Mucosa of rectum (tissue), 2 donors: ENCODE measurements at regions not wholly inside any gene's neighbourhood (a gene's known extent, or its start where the extent isn't known, plus 50 kb on each side); places are given as distances from the start of the nearest gene placed in this dataset.

Experiments
- H3K27ac ChIP-seq, 2 donors: one replicate each; pipeline ENCODE4 v1.7.0; 2013; ENCODE audit warnings: inconsistent platforms in 2 of 2, low read depth in 2 of 2, low read length in 2 of 2
- H3K27me3 ChIP-seq, 2 donors: one replicate each; pipeline ENCODE4 v1.7.0; 2013; ENCODE audit warnings: low read length in 2 of 2; ENCODE audit not compliant: control insufficient read depth in 2 of 2, insufficient read depth in 2 of 2
- H3K36me3 ChIP-seq, 2 donors: one replicate each; pipeline ENCODE4 v1.7.0; 2013; ENCODE audit warnings: low read length in 2 of 2; ENCODE audit not compliant: control insufficient read depth in 2 of 2, insufficient read depth in 2 of 2
- H3K4me1 ChIP-seq, 2 donors: one replicate each; pipeline ENCODE4 v1.7.0; 2013; ENCODE audit warnings: low read length in 2 of 2, mild to moderate bottlenecking in 1 of 2; ENCODE audit not compliant: control insufficient read depth in 2 of 2, insufficient read depth in 2 of 2
- H3K4me3 ChIP-seq, 2 donors: one replicate each; pipeline ENCODE4 v1.7.0; 2013; ENCODE audit warnings: low read length in 2 of 2
- H3K9ac ChIP-seq, 2 donors: one replicate each; pipeline ENCODE4 v1.7.0; 2013; ENCODE audit warnings: low read length in 2 of 2, low read depth in 1 of 2, mild to moderate bottlenecking in 1 of 2
- H3K9me3 ChIP-seq, 2 donors: one replicate each; pipeline ENCODE4 v1.7.0; 2013; ENCODE audit warnings: low read length in 2 of 2; ENCODE audit not compliant: control insufficient read depth in 2 of 2
- donor health status: healthy.
- donor health status: Normal muscosa, but diverticular disease.

DNA sequence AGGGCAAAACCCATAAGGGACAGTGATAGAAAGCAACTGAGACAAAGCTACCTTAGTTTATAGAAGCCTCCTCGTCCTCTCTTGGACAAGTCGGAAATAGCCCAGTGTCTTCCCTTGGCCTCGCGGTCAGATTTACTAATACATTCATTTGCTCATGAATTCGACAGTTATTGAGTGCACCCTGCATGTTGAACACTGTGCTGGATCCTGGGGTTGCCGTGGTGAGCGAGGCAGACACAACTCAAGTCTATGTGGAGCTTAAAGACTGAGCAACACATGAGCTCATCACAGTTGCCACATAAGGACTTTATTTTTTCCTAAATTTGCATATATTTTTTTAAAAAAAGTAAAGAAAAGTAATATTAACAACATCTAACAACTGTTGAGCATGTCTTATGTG, 411.1 kb upstream of the ITGA1 start:
- Histone ChIP-seq H3K27ac (no peak overlapping the region), H3K27me3 (no peaks in the 10 kb centered on the region), H3K4me1 (no peaks in the 10 kb centered on the region), H3K9me3 (no peaks in the 10 kb centered on the region), H3K9ac (no peak overlapping the region), H3K4me3 (no peak overlapping the region), H3K36me3 (no peaks in the 10 kb centered on the region)

GRCh38 chr5:52378237-52378636, 409.5 kb upstream of the ITGA1 start:
- H3K27me3 ChIP-seq = no peaks in the 10 kb centered on the region
- no peak overlapping the region for H3K27ac ChIP-seq
- no peaks in the 10 kb centered on the region for H3K4me1 ChIP-seq
- no peak overlapping the region for H3K9ac ChIP-seq
- H3K4me3 ChIP-seq = no peak overlapping the region
- no peaks in the 10 kb centered on the region for H3K9me3 ChIP-seq
- H3K36me3 ChIP-seq = no peaks in the 10 kb centered on the region

- Histone ChIP-seq H3K27ac (no peak overlapping the region), H3K9ac (no peak overlapping the region), H3K27me3 (no peaks in the 10 kb centered on the region), H3K36me3 (no peaks in the 10 kb centered on the region), H3K4me1 (no peaks in the 10 kb centered on the region), H3K4me3 (no peak overlapping the region), H3K9me3 (no peaks in the 10 kb centered on the region)
Measured at GRCh38 chr5:52388349-52388748, 399.4 kb upstream of the ITGA1 start.

DNA sequence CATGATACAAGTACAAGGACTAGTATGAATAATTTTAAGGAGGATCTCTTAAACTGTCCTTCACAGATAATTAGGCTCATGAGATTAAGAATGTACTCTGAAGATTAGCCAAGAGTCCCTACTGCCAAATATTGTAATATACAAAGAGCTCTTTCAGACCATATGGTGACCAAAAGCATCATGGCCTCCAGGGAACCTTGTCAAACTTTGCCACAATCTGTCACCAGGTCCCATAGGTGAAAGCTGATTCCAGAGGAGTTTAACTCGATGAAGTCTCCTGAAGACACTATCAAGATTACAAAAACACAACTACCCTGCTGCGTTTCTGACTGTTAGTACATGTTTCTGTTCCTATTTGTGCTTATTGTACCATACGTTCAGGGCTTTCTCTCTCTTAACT, 395.4 kb upstream of the ITGA1 start:
- Histone ChIP-seq H3K36me3 (no peaks in the 10 kb centered on the region), H3K9ac (no peak overlapping the region), H3K4me3 (no peak overlapping the region), H3K27ac (no peak overlapping the region), H3K9me3 (no peaks in the 10 kb centered on the region), H3K27me3 (no peaks in the 10 kb centered on the region), H3K4me1 (no peaks in the 10 kb centered on the region)

GRCh38 chr5:52409835-52410234, 377.9 kb upstream of the ITGA1 start:
- no peaks in the 10 kb centered on the region for H3K9me3 ChIP-seq
- H3K27ac ChIP-seq = no peak overlapping the region
- H3K36me3 ChIP-seq = no peaks in the 10 kb centered on the region
- H3K4me1 ChIP-seq = no peaks in the 10 kb centered on the region
- no peak overlapping the region for H3K9ac ChIP-seq
- no peaks in the 10 kb centered on the region for H3K27me3 ChIP-seq
- H3K4me3 ChIP-seq = no peak overlapping the region

DNA sequence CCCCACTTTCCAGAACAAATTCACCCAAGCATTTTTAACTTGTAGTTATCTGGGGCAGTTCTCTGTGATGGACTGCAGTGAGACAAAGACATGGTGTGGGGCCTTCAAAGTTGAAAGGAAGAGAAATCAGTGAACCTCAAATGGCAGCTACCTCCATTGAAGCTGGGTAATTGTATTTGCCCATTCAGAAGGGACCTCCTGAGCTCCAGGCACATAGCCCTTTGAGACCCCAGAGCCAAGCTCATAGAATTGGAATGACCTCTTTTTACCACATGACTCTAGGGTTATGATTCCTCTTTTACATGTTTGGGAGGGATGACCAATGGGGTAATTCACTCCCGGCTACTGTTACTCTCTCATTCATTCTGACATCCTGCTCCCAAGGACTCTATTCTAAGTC, 368.4 kb upstream of the ITGA1 start:
- Histone ChIP-seq H3K9me3 (no peaks in the 10 kb centered on the region), H3K36me3 (no peaks in the 10 kb centered on the region)

GRCh38 chr5:52427615-52428014, 360.1 kb upstream of the ITGA1 start:
- Histone ChIP-seq H3K27me3 (no peaks in the 10 kb centered on the region), H3K9me3 (no peaks in the 10 kb centered on the region)

More for the DNA sequence above, 368.4 kb upstream of the ITGA1 start:
- no peaks in the 10 kb centered on the region for H3K27me3 ChIP-seq
- H3K4me1 ChIP-seq = no peaks in the 10 kb centered on the region
- no peak overlapping the region for H3K9ac ChIP-seq
- H3K27ac ChIP-seq = no peak overlapping the region
- no peak overlapping the region for H3K4me3 ChIP-seq

DNA sequence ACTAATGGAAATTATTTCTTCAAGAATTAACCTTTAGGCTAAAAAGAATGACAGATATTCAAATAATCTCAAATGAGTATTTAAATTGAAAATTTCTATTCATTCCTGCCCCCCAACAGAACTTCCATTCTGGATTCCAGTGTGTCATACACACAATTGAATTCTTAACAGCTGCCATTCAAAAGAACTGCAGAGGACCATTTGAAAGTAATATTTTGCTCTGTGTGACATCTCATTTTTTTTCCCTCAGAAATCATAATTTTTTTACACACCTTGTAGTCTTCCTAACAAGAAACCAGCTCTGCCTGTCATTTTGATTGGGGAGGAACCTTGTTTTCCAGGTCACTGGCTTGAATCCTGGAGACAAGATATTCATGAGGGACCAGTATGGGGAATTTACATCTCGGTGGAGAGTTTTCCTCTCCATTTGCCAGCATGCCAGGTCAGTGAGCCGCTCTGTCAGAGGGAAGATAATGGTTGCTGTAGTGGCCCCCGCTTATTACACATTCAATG, 358.7 kb upstream of the ITGA1 start:
- Histone ChIP-seq H3K27ac (no peak overlapping the region), H3K4me3 (no peak overlapping the region), H3K36me3 (no peaks in the 10 kb centered on the region), H3K4me1 (no peaks in the 10 kb centered on the region), H3K9me3 (no peaks in the 10 kb centered on the region), H3K9ac (no peak overlapping the region), H3K27me3 (no peaks in the 10 kb centered on the region)

More at GRCh38 chr5:52427615-52428014, 360.1 kb upstream of the ITGA1 start:
- no peaks in the 10 kb centered on the region for H3K36me3 ChIP-seq
- no peak overlapping the region for H3K27ac ChIP-seq
- no peak overlapping the region for H3K9ac ChIP-seq
- H3K4me1 ChIP-seq = no peaks in the 10 kb centered on the region
- H3K4me3 ChIP-seq = no peak overlapping the region

- H3K4me3 ChIP-seq = no peak overlapping the region
- no peaks in the 10 kb centered on the region for H3K36me3 ChIP-seq
- H3K9me3 ChIP-seq = no peaks in the 10 kb centered on the region
- H3K27me3 ChIP-seq = no peaks in the 10 kb centered on the region
- no peak overlapping the region for H3K27ac ChIP-seq
- H3K4me1 ChIP-seq = no peaks in the 10 kb centered on the region
- H3K9ac ChIP-seq = no peak overlapping the region
Measured at GRCh38 chr5:52441768-52442167, 345.9 kb upstream of the ITGA1 start.

GRCh38 chr5:52443187-52443586, 344.5 kb upstream of the ITGA1 start:
- Histone ChIP-seq H3K9me3 (no peaks in the 10 kb centered on the region), H3K27ac (no peak overlapping the region), H3K36me3 (no peaks in the 10 kb centered on the region), H3K4me3 (no peak overlapping the region), H3K4me1 (no peaks in the 10 kb centered on the region), H3K27me3 (no peaks in the 10 kb centered on the region), H3K9ac (no peak overlapping the region)

DNA sequence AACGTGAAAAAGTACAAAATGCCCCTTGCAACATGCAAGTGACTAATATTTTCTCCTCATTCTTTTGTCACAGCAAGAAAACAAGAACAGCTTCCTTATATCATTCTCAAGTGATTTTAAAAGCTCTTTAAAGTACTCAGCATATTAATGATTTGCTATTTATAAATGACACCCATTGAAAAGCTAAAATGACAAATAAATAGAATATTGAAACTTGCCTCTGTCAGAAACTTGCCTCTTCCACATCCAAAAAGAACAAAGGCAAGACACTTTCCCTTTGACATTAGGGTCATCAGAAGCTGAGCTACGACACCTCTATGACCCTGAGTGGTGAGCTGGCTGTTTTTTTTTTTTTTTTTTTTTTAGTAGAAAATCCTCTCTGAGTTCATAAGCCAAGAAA, 339.6 kb upstream of the ITGA1 start:
- no peaks in the 10 kb centered on the region for H3K9me3 ChIP-seq
- no peak overlapping the region for H3K27ac ChIP-seq
- no peaks in the 10 kb centered on the region for H3K36me3 ChIP-seq
- H3K4me3 ChIP-seq = no peak overlapping the region
- H3K27me3 ChIP-seq = no peaks in the 10 kb centered on the region
- H3K4me1 ChIP-seq = no peaks in the 10 kb centered on the region
- H3K9ac ChIP-seq = no peak overlapping the region
